DOHH2 (cell line): ENCODE measurements at regions not wholly inside any gene's neighbourhood (a gene's known extent, or its start where the extent isn't known, plus 50 kb on each side); places are given as distances from the start of the nearest gene placed in this dataset.
"Not testable (repeated sequence)": the region's sequence is repeated elsewhere in the genome, so short reads cannot be mapped to it uniquely, and the experiment has no call there.

ENCODE experiments used
- H3F3A ChIP-seq: fragments of 200-600 bp; sonication (generic), shearing (Covaris generic); 2 replicates; pipeline ENCODE4 v1.6.0; 2016; ENCODE audit warnings: antibody characterized with exemption, mild to moderate bottlenecking; ENCODE audit not compliant: control insufficient read depth, insufficient read depth
- H3K27ac ChIP-seq: fragments of 200-600 bp; sonication (generic); 2 replicates; pipeline ENCODE4 v1.5.1; 2014; ENCODE audit warnings: low read depth, mild to moderate bottlenecking, low read length, moderate library complexity
- H3K27me3 ChIP-seq: fragments of 200-600 bp; sonication (generic); 2 replicates; pipeline ENCODE4 v1.6.1; 2014; ENCODE audit warnings: mild to moderate bottlenecking, low read length, mixed read lengths; ENCODE audit not compliant: control insufficient read depth
- H3K36me3 ChIP-seq: fragments of 200-600 bp; sonication (generic); 2 replicates; pipeline ENCODE4 v1.6.1; 2014; ENCODE audit warnings: mild to moderate bottlenecking, low read length, moderate library complexity, mixed read lengths; ENCODE audit not compliant: control insufficient read depth
- H3K4me1 ChIP-seq: fragments of 200-600 bp; sonication (generic); 2 replicates; pipeline ENCODE4 v1.6.1; 2014; ENCODE audit warnings: mild to moderate bottlenecking, low read length, mixed read lengths; ENCODE audit not compliant: control insufficient read depth
- H3K4me2 ChIP-seq: fragments of 200-600 bp; sonication (generic); 2 replicates; pipeline ENCODE4 v1.6.0; 2014; ENCODE audit warnings: mild to moderate bottlenecking, low read length, moderate library complexity
- H3K4me3 ChIP-seq: fragments of 200-600 bp; sonication (generic); 2 replicates; pipeline ENCODE4 v1.5.1; 2014; ENCODE audit warnings: mild to moderate bottlenecking, low read length, mixed read lengths
- H3K79me2 ChIP-seq: fragments of 200-600 bp; sonication (generic); 2 replicates; pipeline ENCODE4 v1.6.1; 2014; ENCODE audit warnings: mild to moderate bottlenecking, low read length, mixed read lengths; ENCODE audit not compliant: control insufficient read depth
- H3K9me2 ChIP-seq: fragments of 200-600 bp; sonication (generic); replicated peaks from 2 replicates; pipeline ENCODE4 v1.6.1; 2014; ENCODE audit warnings: mild to moderate bottlenecking, low read length, mixed read lengths; ENCODE audit not compliant: control insufficient read depth
- H3K9me3 ChIP-seq: fragments of 200-600 bp; sonication (generic); 2 replicates; pipeline ENCODE4 v1.6.1; 2014; ENCODE audit warnings: antibody characterized with exemption, low read length, mixed read lengths; ENCODE audit not compliant: control insufficient read depth, insufficient read depth
- H4K20me1 ChIP-seq: fragments of 200-600 bp; sonication (generic); 2 replicates; pipeline ENCODE4 v1.6.0; 2014; ENCODE audit warnings: low read depth, mild to moderate bottlenecking, antibody characterized with exemption, low read length, moderate library complexity; ENCODE audit not compliant: control insufficient read depth, insufficient read depth
- CTCF ChIP-seq: fragments of 200-600 bp; sonication (generic); IDR thresholded peaks from one replicate; pipeline ENCODE4 v1.5.1; 2014; ENCODE audit warnings: antibody characterized with exemption, mild to moderate bottlenecking, low read depth, low read length; ENCODE audit not compliant: poor library complexity, severe bottlenecking
- EZH2phosphoT487 ChIP-seq: fragments of 200-600 bp; sonication (generic); IDR thresholded peaks from 2 replicates; pipeline ENCODE4 v1.6.1; 2017; ENCODE audit warnings: borderline replicate concordance, mild to moderate bottlenecking, antibody characterized with exemption, low read length, moderate library complexity, mixed read lengths

GRCh38 chr10:29699621-29700020 is 64.8 kb upstream of the SVIL start:
- Histone ChIP-seq H3K27ac (no peak overlapping the region), H3K4me1 (no peaks in the 10 kb centered on the region), H3K27me3 (no peaks in the 10 kb centered on the region), H3K4me2 (no peak overlapping the region), H3F3A (no peaks in the 10 kb centered on the region), H3K9me3 (no peaks in the 10 kb centered on the region), H4K20me1 (no peaks in the 10 kb centered on the region), H3K79me2 (no peaks in the 10 kb centered on the region), H3K9me2 (no peaks in the 10 kb centered on the region), H3K4me3 (no peak overlapping the region), H3K36me3 (no peaks in the 10 kb centered on the region)
- TF ChIP-seq EZH2phosphoT487, result no peak
- TF ChIP-seq CTCF, result no peak

DNA sequence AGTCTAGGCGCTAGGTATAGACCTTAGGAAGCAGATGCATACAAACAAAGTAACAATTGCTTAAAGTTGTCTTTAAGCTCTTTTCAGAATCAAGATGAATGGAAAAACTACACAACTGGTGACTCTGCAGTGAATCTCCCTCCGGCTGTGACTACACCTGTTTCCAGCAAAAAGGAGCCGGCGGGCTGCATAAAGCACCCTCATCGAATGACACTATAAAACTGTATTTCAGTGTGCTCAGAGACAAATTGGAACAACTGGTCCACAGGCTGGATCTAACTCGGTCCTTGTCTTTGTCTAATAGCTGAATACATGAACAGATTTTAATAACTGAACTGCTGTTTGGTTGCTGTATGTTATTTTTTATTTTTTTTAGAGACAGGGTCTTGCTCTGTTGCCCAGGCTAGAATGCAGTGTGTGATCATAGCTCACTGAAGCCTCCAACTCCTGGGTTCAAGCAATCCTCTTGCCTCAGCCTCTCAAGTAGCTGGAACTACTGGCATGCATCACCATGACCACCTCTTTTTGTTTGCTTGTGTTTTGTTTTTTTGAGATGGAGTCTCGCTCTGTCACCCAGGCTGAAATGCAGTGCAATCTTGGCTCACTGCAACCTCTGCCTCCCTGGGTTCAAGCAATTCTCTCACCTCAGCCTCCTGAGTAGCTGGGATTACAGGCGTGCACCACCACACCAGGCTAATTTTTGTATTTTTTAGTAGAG is 64.2 kb upstream of the SVIL start:
- H3F3A ChIP-seq, result no peaks in the 10 kb centered on the region
- no peaks in the 10 kb centered on the region for H3K79me2 ChIP-seq
- no peak overlapping the region for H3K4me2 ChIP-seq
- no peaks in the 10 kb centered on the region for H3K9me2 ChIP-seq
- no peaks in the 10 kb centered on the region for H3K4me1 ChIP-seq
- no peaks in the 10 kb centered on the region for H3K36me3 ChIP-seq
- no peak overlapping the region for H3K27ac ChIP-seq
- no peaks in the 10 kb centered on the region for H3K9me3 ChIP-seq
- H3K4me3 ChIP-seq, result no peak overlapping the region
- no peaks in the 10 kb centered on the region for H3K27me3 ChIP-seq
- H4K20me1 ChIP-seq, result no peaks in the 10 kb centered on the region
- no peak for TF ChIP-seq EZH2phosphoT487
- TF ChIP-seq CTCF, result no peak

DNA sequence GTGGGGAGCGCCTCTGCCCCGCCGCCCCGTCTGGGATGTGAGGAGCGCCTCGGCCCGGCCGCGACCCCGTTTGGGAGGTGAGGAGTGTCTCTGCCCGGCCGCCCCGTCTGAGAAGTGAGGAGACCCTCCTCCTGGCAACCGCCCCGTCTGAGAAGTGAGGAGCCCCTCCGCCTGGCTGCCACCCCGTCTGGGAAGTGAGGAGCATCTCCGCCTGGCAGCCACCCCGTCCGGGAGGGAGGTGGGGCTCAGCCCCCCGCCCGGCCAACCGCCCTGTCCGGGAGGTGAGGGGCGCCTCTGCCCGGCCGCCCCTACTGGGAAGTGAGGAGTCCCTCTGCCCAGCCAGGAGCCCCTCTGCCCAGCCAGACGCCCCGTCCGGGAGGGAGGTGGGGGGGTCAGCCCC is 61.8 kb upstream of the SVIL start:
- not testable (repeated sequence) for H4K20me1 ChIP-seq

DNA sequence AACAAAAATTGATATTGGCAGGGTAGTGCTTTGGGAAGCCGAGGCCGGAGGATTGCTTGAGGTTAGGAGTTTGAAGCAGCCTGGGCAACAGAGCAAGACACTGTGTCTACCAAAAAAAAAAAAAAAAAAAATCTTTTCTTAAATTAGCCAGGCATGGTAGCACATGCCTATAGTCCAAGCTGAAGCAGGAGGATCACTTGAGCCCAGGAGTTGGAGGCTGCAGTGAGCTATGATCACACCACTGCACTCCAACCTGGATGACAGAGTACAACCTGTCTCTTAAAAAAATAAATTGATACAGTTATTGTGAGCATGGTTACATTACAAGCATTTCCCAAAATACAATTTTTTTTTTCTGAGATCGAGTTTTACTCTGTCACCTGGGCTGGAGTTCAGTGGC is 59.4 kb upstream of the SVIL start:
- no peaks in the 10 kb centered on the region for H3K4me1 ChIP-seq
- H3K4me2 ChIP-seq, result no peak overlapping the region
- no peak overlapping the region for H3K27ac ChIP-seq
- H3K79me2 ChIP-seq, result no peaks in the 10 kb centered on the region
- H3K36me3 ChIP-seq, result no peaks in the 10 kb centered on the region
- no peaks in the 10 kb centered on the region for H3K9me2 ChIP-seq
- H3K4me3 ChIP-seq, result no peak overlapping the region
- TF ChIP-seq CTCF (no peak), EZH2phosphoT487 (no peak)
- no peaks in the 10 kb centered on the region for H3K27me3 ChIP-seq
- H3F3A ChIP-seq, result no peaks in the 10 kb centered on the region
- H3K9me3 ChIP-seq, result no peaks in the 10 kb centered on the region
- no peaks in the 10 kb centered on the region for H4K20me1 ChIP-seq

More for the DNA sequence above, 61.8 kb upstream of the SVIL start:
- H3K27me3 ChIP-seq, H3K4me2 ChIP-seq, H3K79me2 ChIP-seq, H3K9me3 ChIP-seq, H3K4me3 ChIP-seq, H3K4me1 ChIP-seq, H3F3A ChIP-seq, H3K9me2 ChIP-seq, H3K27ac ChIP-seq, H3K36me3 ChIP-seq: not testable (repeated sequence)
